Mesendoderm (in vitro differentiated cells): ENCODE measurements at regions not wholly inside any gene's neighbourhood (a gene's known extent, or its start where the extent isn't known, plus 50 kb on each side); places are given as distances from the start of the nearest gene placed in this dataset.
"Not testable (repeated sequence)": the region's sequence is repeated elsewhere in the genome, so short reads cannot be mapped to it uniquely, and the experiment has no call there.

Source experiments
- DNase-seq: peaks from one replicate; pipeline ENCODE4 v3.0.0; 2013
- H2AK5ac ChIP-seq: 2 replicates; pipeline ENCODE4 v1.6.1; 2013; ENCODE audit warnings: low read length, inconsistent platforms
- H2BK120ac ChIP-seq: 2 replicates; pipeline ENCODE4 v1.6.1; 2013; ENCODE audit warnings: low read depth, mild to moderate bottlenecking, low read length, moderate library complexity, mixed read lengths
- H2BK15ac ChIP-seq: replicated peaks from 2 replicates; pipeline ENCODE4 v1.6.1; 2013; ENCODE audit warnings: low read depth, mild to moderate bottlenecking, moderate library complexity
- H2BK5ac ChIP-seq: 2 replicates; pipeline ENCODE4 v1.6.1; 2013; ENCODE audit warnings: low read length, inconsistent platforms
- H3K18ac ChIP-seq: 2 replicates; pipeline ENCODE4 v1.6.1; 2013; ENCODE audit warnings: mild to moderate bottlenecking, low read length, mixed read lengths
- H3K23ac ChIP-seq: one replicate; pipeline ENCODE4 v1.6.1; 2013; ENCODE audit warnings: low read length
- H3K27ac ChIP-seq: 2 replicates; pipeline ENCODE4 v1.5.1; 2013; ENCODE audit warnings: low read depth, mild to moderate bottlenecking, inconsistent platforms, low read length, moderate library complexity
- H3K27me3 ChIP-seq: 2 replicates; pipeline ENCODE4 v1.6.1; 2013; ENCODE audit warnings: low read length, control low read depth, mild to moderate bottlenecking, inconsistent platforms; ENCODE audit not compliant: insufficient read depth, poor library complexity
- H3K36me3 ChIP-seq: 2 replicates; pipeline ENCODE4 v1.6.1; 2013; ENCODE audit warnings: low read length, inconsistent platforms; ENCODE audit not compliant: control insufficient read depth, insufficient read depth
- H3K4ac ChIP-seq: one replicate; pipeline ENCODE4 v1.6.1; 2013; ENCODE audit warnings: low read depth, mild to moderate bottlenecking, low read length, moderate library complexity
- H3K4me1 ChIP-seq: 2 replicates; pipeline ENCODE4 v1.6.1; 2013; ENCODE audit warnings: low read depth, low read length, inconsistent platforms; ENCODE audit not compliant: control insufficient read depth
- H3K4me2 ChIP-seq: 2 replicates; pipeline ENCODE4 v1.6.1; 2013; ENCODE audit warnings: low read length
- H3K4me3 ChIP-seq: 2 replicates; pipeline ENCODE4 v1.5.1; 2013; ENCODE audit warnings: mild to moderate bottlenecking, low read length
- H3K56ac ChIP-seq: one replicate; pipeline ENCODE4 v1.6.1; 2013; ENCODE audit warnings: low read length
- H3K79me1 ChIP-seq: 2 replicates; pipeline ENCODE4 v1.6.1; 2013; ENCODE audit warnings: low read length, inconsistent platforms
- H3K79me2 ChIP-seq: 2 replicates; pipeline ENCODE4 v1.6.1; 2013; ENCODE audit warnings: mild to moderate bottlenecking, low read length; ENCODE audit not compliant: control insufficient read depth, insufficient read depth
- H3K9ac ChIP-seq: 2 replicates; pipeline ENCODE4 v1.6.1; 2013; ENCODE audit warnings: low read length, inconsistent platforms
- H4K5ac ChIP-seq: one replicate; pipeline ENCODE4 v1.6.1; 2013; ENCODE audit warnings: low read length
- H4K8ac ChIP-seq: one replicate; pipeline ENCODE4 v1.6.1; 2013; ENCODE audit warnings: low read depth, mild to moderate bottlenecking, control low read depth, low read length, moderate library complexity
- whole genome bisulfite sequencing: extraction: QIAGEN DNeasy Blood & Tissue Kit; methylation state at CpG from one replicate; pipeline ENCODE4 v1.1.7; 2013; ENCODE audit warnings: low lambda C conversion rate, missing lambda C conversion rate; ENCODE audit not compliant: insufficient coverage; ENCODE audit errors: extremely low coverage; 5-methylcytosine and 5-hydroxymethylcytosine counted together

DNA sequence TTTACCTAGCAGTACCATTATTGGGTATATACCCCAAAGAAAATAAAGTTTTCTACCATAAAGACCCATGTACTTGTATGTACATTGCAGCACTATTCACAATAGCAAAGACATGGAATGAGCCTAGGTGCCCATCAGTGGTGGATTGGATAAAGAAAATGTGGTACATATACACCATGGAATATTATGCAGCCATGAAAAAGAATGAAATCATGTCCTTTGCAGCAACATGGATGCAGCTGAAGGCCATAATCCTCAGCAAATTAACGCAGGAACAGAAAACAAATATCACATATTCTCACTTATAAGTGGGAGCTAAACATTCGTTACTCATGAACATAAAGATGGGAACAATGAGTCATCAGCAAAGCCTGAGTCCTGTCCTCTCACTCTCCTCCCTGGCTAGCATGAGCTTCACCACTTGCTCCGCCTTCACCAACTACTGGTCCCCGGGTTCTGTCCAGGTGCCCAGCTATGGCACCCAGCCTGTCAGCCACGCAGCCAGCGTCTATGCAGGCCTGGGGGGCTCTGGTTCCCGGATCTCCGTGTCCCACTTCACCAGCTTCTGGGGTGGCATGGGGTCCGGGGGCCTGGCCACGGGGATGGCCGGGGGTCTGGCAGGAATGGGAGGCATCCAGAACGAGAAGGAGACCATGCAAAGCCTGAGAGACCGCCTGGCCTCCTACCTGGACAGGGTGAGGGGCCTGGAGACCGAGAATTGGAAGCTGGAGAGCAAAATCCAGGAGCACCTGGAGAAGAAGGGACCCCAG lies 562.1 kb downstream of the ZNF674 start:
- H2BK120ac ChIP-seq, H3K27ac ChIP-seq, H2AK5ac ChIP-seq, DNase-seq, H3K4me3 ChIP-seq, H3K4me1 ChIP-seq, H3K27me3 ChIP-seq, H3K79me2 ChIP-seq, H4K8ac ChIP-seq, H3K18ac ChIP-seq, H3K23ac ChIP-seq, H3K36me3 ChIP-seq, H2BK5ac ChIP-seq, H4K5ac ChIP-seq, H3K4ac ChIP-seq, H2BK15ac ChIP-seq, H3K56ac ChIP-seq, H3K9ac ChIP-seq, H3K79me1 ChIP-seq, H3K4me2 ChIP-seq: not testable (repeated sequence)
- WGBS: no CpG with 5 or more reads among the region's 14 CpGs

- Histone ChIP-seq H3K18ac (no peak overlapping the region), H3K9ac (no peak overlapping the region), H3K4me1 (no peaks in the 10 kb centered on the region), H2BK120ac (no peak overlapping the region), H3K79me1 (no peaks in the 10 kb centered on the region), H3K4ac (no peak overlapping the region), H3K4me2 (no peak overlapping the region), H4K8ac (no peak overlapping the region), H3K23ac (no peak overlapping the region), H2AK5ac (no peak overlapping the region), H3K27me3 (no peaks in the 10 kb centered on the region), H2BK15ac (no peak overlapping the region), H3K27ac (no peak overlapping the region), H2BK5ac (no peak overlapping the region), H3K79me2 (no peaks in the 10 kb centered on the region), H4K5ac (no peak overlapping the region), H3K4me3 (no peak overlapping the region), H3K36me3 (no peaks in the 10 kb centered on the region), H3K56ac (no peak overlapping the region)
- no peak for DNase-seq
- WGBS: no CpG with 5 or more reads among the region's 2 CpGs
These were observed 564.5 kb downstream of the ZNF674 start for GRCh38 chrX:45980726-45981125.

DNA sequence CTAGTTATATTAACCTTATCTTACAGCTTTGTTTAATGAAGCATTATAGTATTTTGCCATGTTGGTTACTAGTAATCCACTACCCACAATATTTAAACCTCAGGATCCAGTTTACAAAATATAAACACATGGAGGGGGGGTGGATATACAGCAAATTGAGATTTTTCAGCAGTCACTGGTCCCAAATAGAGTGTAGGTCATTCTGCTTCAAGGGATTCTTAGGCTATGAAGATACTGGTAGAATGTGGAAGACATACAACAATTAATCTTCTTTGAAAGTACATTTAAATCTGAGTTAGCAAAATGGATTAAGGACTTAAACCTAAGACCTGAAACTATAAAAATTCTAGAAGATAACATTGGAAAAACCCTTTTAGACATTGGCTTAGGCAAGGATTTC lies 569.6 kb downstream of the ZNF674 start:
- Histone ChIP-seq H4K5ac (no peak overlapping the region), H2AK5ac (no peak overlapping the region), H3K36me3 (no peaks in the 10 kb centered on the region), H3K9ac (no peak overlapping the region), H3K27ac (no peak overlapping the region), H4K8ac (no peak overlapping the region), H2BK120ac (no peak overlapping the region), H3K4ac (no peak overlapping the region), H3K18ac (no peak overlapping the region), H2BK15ac (no peak overlapping the region), H2BK5ac (no peak overlapping the region), H3K79me1 (no peaks in the 10 kb centered on the region), H3K4me3 (no peak overlapping the region), H3K23ac (no peak overlapping the region), H3K4me2 (no peak overlapping the region), H3K79me2 (no peaks in the 10 kb centered on the region), H3K27me3 (no peaks in the 10 kb centered on the region), H3K56ac (no peak overlapping the region), H3K4me1 (no peaks in the 10 kb centered on the region)
- DNase-seq: no peak

GRCh38 chrX:45972636-45973035 lies 572.6 kb downstream of the ZNF674 start:
- Histone ChIP-seq H2BK5ac (no peak overlapping the region), H3K79me2 (no peaks in the 10 kb centered on the region), H3K23ac (no peak overlapping the region), H3K4ac (no peak overlapping the region), H3K27ac (no peak overlapping the region), H2AK5ac (no peak overlapping the region), H3K4me1 (no peaks in the 10 kb centered on the region), H3K36me3 (no peaks in the 10 kb centered on the region), H3K9ac (no peak overlapping the region), H3K18ac (no peak overlapping the region), H4K8ac (no peak overlapping the region), H3K79me1 (no peaks in the 10 kb centered on the region), H3K4me3 (no peak overlapping the region), H3K4me2 (no peak overlapping the region), H2BK120ac (no peak overlapping the region), H2BK15ac (no peak overlapping the region), H3K56ac (peak overlapping the region; percentile 15), H4K5ac (no peak overlapping the region), H3K27me3 (no peaks in the 10 kb centered on the region)
- no CpG with 5 or more reads among the region's 4 CpGs for WGBS
- DNase-seq: peak; percentile 7

DNA sequence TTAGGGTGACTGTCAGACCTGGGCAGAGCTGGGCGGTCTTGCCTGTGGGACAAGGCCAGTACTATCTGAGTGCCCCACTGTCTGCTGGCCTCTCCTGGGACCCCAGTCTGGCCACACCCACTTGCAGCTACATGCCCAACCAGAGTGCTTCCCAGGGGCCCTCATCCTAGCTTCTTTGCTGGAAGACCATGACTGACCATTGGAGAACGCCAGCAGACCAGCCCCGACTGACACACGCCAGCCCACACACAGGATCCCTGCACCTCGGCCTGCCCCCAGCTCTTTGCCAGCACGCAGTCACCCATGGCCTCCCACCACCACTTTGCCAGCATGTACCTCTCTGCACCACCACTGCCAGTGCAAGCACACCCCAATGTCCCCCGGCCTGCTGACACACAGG lies 585.7 kb downstream of the ZNF674 start:
- H3K4me3 ChIP-seq: no peak overlapping the region
- no peak for DNase-seq
- WGBS: no CpG with 5 or more reads among the region's 7 CpGs
- no peak overlapping the region for H4K8ac ChIP-seq
- H3K4me2 ChIP-seq: no peak overlapping the region
- H2BK5ac ChIP-seq: no peak overlapping the region
- no peaks in the 10 kb centered on the region for H3K79me1 ChIP-seq
- no peak overlapping the region for H3K23ac ChIP-seq
- no peak overlapping the region for H3K18ac ChIP-seq
- no peak overlapping the region for H2BK15ac ChIP-seq
- H3K56ac ChIP-seq: no peak overlapping the region
- no peak overlapping the region for H2BK120ac ChIP-seq
- no peaks in the 10 kb centered on the region for H3K4me1 ChIP-seq
- H4K5ac ChIP-seq: no peak overlapping the region
- no peak overlapping the region for H3K27ac ChIP-seq
- no peaks in the 10 kb centered on the region for H3K27me3 ChIP-seq
- no peaks in the 10 kb centered on the region for H3K36me3 ChIP-seq
- H3K79me2 ChIP-seq: no peaks in the 10 kb centered on the region
- H3K9ac ChIP-seq: no peak overlapping the region
- no peak overlapping the region for H3K4ac ChIP-seq
- no peak overlapping the region for H2AK5ac ChIP-seq
